A549 (cell line): ENCODE measurements at regions not wholly inside any gene's neighbourhood (a gene's known extent, or its start where the extent isn't known, plus 50 kb on each side); places are given as distances from the start of the nearest gene placed in this dataset.

Source experiments
- BHLHE40 ChIP-seq: IDR thresholded peaks from 2 replicates; pipeline ENCODE4 v1.6.1; 2012; ENCODE audit warnings: low read depth, low read length, inconsistent platforms
- FOSB ChIP-seq: fragments of 250-450 bp; sonication (Bioruptor Pico); IDR thresholded peaks from 2 replicates; pipeline ENCODE4 v1.5.0; 2020; ENCODE audit warnings: mild to moderate bottlenecking, moderate library complexity
- HDAC2 ChIP-seq: fragments of 200-600 bp; sonication (generic); IDR thresholded peaks from 2 replicates; pipeline ENCODE4 v1.6.1; 2016
- KDM1A ChIP-seq: fragments of 200-600 bp; sonication (generic); IDR thresholded peaks from 2 replicates; pipeline ENCODE4 v1.6.1; 2016; ENCODE audit warnings: low read depth, mild to moderate bottlenecking
- PBX3 ChIP-seq: IDR thresholded peaks from 2 replicates; pipeline ENCODE4 v1.6.1; 2012
- POLR2A ChIP-seq: IDR thresholded peaks from 2 replicates; pipeline ENCODE4 v1.6.1; 2012; ENCODE audit warnings: mild to moderate bottlenecking, low read length
- RAD21 ChIP-seq, 2 experiments: fragments of >200 bp in 1 of 2; sonication (Bioruptor Twin) in 1 of 2; formaldehyde crosslinking in 1 of 2; IDR thresholded peaks in 1 of 2; conservative IDR thresholded peaks in 1 of 2; 2 replicates in 1 of 2; 3 replicates in 1 of 2; pipeline ENCODE4 v1.6.1; 2012 to 2018; ENCODE audit warnings: inconsistent platforms in 1 of 2
- REST ChIP-seq: fragments of 200-600 bp; sonication (generic); IDR thresholded peaks from 2 replicates; pipeline ENCODE4 v1.6.1; 2016; ENCODE audit warnings: antibody characterized with exemption, mild to moderate bottlenecking, moderate library complexity
- RFX5 ChIP-seq: fragments of 450-650 bp; IDR thresholded peaks from 2 replicates; pipeline ENCODE4 v1.7.1; 2014; ENCODE audit warnings: antibody characterized with exemption, mild to moderate bottlenecking, moderate library complexity
- SMC3 ChIP-seq: fragments of >200 bp; sonication (Bioruptor Twin); formaldehyde crosslinking; IDR thresholded peaks from 3 replicates; pipeline ENCODE4 v1.6.1; 2018; ENCODE audit warnings: inconsistent platforms
- TF ChIP-seq, protein P1 (sequence below): fragments of >200 bp; sonication (Bioruptor Twin); formaldehyde crosslinking; IDR thresholded peaks from 3 replicates; pipeline ENCODE4 v1.5.1; 2016

GRCh38 chr2:55989405-55989804 lies 65.8 kb upstream of the EFEMP1 start:
- TF ChIP-seq, protein P1, sequence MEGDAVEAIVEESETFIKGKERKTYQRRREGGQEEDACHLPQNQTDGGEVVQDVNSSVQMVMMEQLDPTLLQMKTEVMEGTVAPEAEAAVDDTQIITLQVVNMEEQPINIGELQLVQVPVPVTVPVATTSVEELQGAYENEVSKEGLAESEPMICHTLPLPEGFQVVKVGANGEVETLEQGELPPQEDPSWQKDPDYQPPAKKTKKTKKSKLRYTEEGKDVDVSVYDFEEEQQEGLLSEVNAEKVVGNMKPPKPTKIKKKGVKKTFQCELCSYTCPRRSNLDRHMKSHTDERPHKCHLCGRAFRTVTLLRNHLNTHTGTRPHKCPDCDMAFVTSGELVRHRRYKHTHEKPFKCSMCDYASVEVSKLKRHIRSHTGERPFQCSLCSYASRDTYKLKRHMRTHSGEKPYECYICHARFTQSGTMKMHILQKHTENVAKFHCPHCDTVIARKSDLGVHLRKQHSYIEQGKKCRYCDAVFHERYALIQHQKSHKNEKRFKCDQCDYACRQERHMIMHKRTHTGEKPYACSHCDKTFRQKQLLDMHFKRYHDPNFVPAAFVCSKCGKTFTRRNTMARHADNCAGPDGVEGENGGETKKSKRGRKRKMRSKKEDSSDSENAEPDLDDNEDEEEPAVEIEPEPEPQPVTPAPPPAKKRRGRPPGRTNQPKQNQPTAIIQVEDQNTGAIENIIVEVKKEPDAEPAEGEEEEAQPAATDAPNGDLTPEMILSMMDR: no peak
- TF ChIP-seq HDAC2: no peak
- no peak for TF ChIP-seq KDM1A
- TF ChIP-seq SMC3: no peak
- no peak for TF ChIP-seq POLR2A
- TF ChIP-seq RFX5: no peak
- no peak for TF ChIP-seq PBX3
- TF ChIP-seq RAD21 (conservative IDR thresholded peaks at IDR 0.05 in 1 of 2, IDR thresholded peaks at IDR 0.05 in 1 of 2): no peak
- no peak for TF ChIP-seq REST
- no peak for TF ChIP-seq FOSB (CRISPR knock-in tag)
- TF ChIP-seq BHLHE40: no peak
